ENCODE measurements at regions not wholly inside any gene's neighbourhood (a gene's known extent, or its start where the extent isn't known, plus 50 kb on each side); places are given as distances from the start of the nearest gene placed in this dataset.

DNA sequence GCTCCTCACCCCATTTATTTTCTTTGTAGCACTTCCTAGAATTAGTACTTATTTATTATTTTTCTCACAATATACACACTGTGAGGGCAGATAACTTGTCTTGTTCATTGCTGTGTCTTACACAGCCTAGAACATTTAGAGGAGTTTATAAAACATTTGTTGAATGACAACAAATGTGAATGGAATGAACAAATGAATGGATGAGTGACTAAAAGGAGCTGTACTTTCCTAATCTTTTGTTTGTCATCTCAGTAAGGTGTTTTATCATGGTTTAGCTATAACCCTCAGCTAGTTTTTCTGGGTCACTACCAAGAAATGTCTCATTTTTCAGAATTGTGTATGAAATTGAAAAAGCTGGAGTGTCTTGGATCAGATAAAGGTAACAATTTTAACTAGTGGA lies 239.3 kb upstream of the KCNK2 start:
- H3K4me3 ChIP-seq (ENCODE audit: low read depth, low read length) = no peak overlapping the region
- TF ChIP-seq, protein P1, sequence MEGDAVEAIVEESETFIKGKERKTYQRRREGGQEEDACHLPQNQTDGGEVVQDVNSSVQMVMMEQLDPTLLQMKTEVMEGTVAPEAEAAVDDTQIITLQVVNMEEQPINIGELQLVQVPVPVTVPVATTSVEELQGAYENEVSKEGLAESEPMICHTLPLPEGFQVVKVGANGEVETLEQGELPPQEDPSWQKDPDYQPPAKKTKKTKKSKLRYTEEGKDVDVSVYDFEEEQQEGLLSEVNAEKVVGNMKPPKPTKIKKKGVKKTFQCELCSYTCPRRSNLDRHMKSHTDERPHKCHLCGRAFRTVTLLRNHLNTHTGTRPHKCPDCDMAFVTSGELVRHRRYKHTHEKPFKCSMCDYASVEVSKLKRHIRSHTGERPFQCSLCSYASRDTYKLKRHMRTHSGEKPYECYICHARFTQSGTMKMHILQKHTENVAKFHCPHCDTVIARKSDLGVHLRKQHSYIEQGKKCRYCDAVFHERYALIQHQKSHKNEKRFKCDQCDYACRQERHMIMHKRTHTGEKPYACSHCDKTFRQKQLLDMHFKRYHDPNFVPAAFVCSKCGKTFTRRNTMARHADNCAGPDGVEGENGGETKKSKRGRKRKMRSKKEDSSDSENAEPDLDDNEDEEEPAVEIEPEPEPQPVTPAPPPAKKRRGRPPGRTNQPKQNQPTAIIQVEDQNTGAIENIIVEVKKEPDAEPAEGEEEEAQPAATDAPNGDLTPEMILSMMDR (IDR thresholded peaks at IDR 0.05; ENCODE audit: insufficient read depth, low read depth, low read length) = no peak
- no peak for DNase-seq (ENCODE audit: low read depth)

DNA sequence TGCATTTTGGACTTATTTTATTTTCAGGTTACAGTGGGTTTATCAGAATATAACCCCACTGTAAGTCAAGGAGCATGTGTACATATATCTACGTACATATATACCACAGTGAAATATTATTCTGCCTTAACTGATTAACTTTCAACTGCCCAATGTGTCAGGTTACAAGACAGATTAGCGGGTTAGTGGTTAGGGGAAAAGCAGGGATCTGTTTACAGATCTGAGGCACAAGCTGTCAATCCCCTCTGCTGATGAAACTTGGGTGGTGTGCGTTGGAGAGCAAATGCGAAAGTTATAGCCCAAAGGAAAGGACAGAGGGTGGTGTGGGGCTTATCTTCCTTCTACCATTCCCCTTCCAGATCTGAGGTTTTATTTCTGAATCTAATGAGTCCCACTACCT lies 238.2 kb upstream of the KCNK2 start:
- TF ChIP-seq, protein P1 (IDR thresholded peaks at IDR 0.05; ENCODE audit: insufficient read depth, low read depth, low read length) = no peak

DNA sequence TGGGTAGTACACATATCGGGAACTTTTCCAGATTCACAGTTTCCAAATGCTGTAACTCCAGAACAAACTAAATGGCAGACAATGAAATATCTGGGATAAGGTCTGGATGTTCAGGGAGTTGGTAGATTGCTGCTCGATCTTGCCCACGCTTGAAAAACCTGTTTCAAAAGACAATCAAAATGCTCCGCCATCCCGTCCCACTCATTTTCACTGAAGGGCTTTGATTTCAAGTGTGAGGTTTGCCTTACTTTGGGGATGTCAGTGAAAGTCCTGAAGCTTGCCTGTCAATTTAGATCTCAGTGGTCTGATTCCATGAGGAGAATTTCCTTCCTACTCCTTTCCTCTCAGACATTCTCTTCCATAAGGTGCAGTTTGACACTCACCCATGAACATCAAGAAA lies 236.3 kb upstream of the KCNK2 start:
- DNase-seq (ENCODE audit: low read depth) = no peak
- TF ChIP-seq, protein P1 (IDR thresholded peaks at IDR 0.05; ENCODE audit: insufficient read depth, low read depth, low read length) = no peak
- no peak overlapping the region for H3K4me3 ChIP-seq (ENCODE audit: low read depth, low read length)

More for the DNA sequence above, 238.2 kb upstream of the KCNK2 start:
- no peak overlapping the region for H3K4me3 ChIP-seq (ENCODE audit: low read depth, low read length)
- DNase-seq (ENCODE audit: low read depth) = no peak

DNA sequence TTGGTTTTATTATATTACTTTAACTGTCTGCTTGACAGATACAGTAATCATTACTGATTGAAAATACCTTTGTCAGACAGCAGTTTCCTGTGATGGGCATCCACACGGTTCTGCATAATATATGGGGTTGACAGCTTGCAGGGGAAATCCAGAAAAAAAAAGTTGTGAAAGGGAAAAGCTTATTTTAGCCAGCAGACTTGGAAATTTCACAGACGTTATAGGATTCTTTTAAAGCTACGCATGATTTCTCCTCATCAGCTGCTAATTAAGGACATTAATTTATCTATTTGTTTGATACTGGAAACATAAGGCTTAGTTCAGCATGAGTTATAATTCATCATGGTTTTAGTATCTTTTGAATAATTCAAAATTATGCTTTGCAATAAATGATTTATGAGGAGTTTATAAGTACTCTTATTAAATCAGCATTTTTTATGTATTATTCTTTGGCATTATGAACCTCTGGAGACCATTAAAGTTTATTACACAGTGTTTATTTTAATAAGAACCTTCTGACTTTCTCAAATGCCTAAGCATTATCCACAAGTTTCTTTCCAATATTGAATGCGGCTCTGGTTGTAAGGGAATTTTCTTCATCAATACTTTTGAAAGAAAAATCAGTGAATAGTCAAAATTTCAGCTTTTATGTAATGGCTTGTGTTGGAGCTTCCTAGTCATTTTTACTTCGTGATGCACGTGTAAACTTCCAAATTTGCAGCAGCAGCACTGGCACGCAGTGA lies 235.3 kb upstream of the KCNK2 start:
- no peak overlapping the region for H3K4me3 ChIP-seq (ENCODE audit: low read depth, low read length)
- DNase-seq (ENCODE audit: low read depth) = no peak
- TF ChIP-seq, protein P1 (IDR thresholded peaks at IDR 0.05; ENCODE audit: insufficient read depth, low read depth, low read length) = no peak

DNA sequence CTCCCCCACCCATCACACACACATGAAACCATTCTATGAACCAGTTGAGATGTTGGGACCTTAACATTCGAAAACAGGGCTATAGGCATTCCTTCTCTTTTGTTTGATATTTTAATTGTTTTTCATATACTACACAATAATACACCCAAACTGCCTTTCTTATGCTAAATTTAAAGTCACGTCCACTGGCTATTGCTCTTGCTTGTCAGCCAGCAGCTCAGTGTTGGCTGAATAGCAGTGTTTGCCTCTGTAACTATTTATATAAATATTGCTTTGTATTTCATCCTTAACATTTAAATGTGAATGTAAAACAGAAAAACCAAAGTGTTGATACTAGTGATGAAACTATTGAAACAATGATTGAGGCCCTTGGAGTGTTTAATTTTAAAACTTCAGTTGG lies 234.4 kb upstream of the KCNK2 start:
- no peak for DNase-seq (ENCODE audit: low read depth)
- no peak overlapping the region for H3K4me3 ChIP-seq (ENCODE audit: low read depth, low read length)
- TF ChIP-seq, protein P1 (IDR thresholded peaks at IDR 0.05; ENCODE audit: insufficient read depth, low read depth, low read length) = no peak

DNA sequence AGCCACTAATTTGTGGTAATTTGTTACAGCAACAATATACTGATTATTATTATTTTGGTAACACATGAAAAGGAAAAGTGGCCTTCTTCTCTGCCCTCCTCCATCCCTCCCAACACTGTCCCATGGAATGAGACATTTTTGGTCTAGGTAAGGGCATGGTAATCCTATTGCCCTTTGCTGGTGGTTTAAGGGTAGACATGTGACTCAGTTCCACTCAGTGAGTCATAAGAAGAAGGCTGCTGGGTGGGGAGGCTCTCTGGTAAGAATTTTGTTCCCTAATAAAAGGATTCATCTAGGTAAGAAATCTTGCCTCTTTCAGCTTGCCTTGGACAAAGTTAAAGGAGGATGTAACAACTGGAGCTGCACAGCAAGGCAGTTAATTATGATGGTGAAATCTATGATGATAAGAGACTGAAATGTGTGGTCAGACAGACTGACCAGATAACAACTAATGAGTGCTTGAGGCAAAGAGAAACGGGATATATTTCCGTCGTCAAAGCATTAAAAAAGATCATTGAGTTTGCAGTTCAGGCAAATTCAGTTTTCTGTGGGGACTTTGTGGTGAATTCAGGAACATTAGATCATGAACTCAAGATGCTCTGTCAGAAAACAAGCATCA lies 232.0 kb upstream of the KCNK2 start:
- TF ChIP-seq, protein P1 (IDR thresholded peaks at IDR 0.05; ENCODE audit: insufficient read depth, low read depth, low read length) = no peak
- no peak overlapping the region for H3K4me3 ChIP-seq (ENCODE audit: low read depth, low read length)
- peak; percentile 34 for DNase-seq (ENCODE audit: low read depth)
